ENCODE measurements at regions not wholly inside any gene's neighbourhood (a gene's known extent, or its start where the extent isn't known, plus 50 kb on each side); places are given as distances from the start of the nearest gene placed in this dataset.

DNA sequence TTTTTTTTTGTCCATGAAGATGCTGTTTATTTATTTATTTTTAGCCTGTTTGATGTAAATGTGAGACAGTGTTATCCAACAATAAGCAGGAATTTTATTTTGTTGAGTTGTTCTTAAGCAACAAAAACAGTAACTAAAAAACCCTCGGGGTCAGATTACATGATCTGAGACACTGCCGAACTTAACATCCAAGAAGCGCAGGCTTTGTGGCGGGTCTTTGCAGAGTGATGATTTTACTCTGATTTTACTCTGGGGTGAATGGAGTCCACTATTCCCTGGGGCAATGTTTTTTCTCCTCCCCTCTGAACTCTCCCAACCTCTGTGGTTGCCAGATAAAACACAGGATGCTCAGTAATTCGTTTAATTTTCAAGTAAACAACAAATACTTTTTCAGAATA lies 450.1 kb upstream of the B3GAT1 start:
- TF ChIP-seq POLR2A (IDR thresholded peaks at IDR 0.05), result no peak
- TF ChIP-seq, protein P1, sequence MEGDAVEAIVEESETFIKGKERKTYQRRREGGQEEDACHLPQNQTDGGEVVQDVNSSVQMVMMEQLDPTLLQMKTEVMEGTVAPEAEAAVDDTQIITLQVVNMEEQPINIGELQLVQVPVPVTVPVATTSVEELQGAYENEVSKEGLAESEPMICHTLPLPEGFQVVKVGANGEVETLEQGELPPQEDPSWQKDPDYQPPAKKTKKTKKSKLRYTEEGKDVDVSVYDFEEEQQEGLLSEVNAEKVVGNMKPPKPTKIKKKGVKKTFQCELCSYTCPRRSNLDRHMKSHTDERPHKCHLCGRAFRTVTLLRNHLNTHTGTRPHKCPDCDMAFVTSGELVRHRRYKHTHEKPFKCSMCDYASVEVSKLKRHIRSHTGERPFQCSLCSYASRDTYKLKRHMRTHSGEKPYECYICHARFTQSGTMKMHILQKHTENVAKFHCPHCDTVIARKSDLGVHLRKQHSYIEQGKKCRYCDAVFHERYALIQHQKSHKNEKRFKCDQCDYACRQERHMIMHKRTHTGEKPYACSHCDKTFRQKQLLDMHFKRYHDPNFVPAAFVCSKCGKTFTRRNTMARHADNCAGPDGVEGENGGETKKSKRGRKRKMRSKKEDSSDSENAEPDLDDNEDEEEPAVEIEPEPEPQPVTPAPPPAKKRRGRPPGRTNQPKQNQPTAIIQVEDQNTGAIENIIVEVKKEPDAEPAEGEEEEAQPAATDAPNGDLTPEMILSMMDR (IDR thresholded peaks at IDR 0.05), result no peak
